M059J (cell line): ENCODE measurements at regions not wholly inside any gene's neighbourhood (a gene's known extent, or its start where the extent isn't known, plus 50 kb on each side); places are given as distances from the start of the nearest gene placed in this dataset.
"Not testable (repeated sequence)": the region's sequence is repeated elsewhere in the genome, so short reads cannot be mapped to it uniquely, and the experiment has no call there.

Experiments used
- DNase-seq: peaks from one replicate; pipeline ENCODE4 v3.0.0-alpha.2; 2012; ENCODE audit warnings: low read depth

- no peak for DNase-seq
These were observed 129.4 kb upstream of the RASA1 start for GRCh38 chr5:87138091-87138805.

GRCh38 chr5:87139795-87140194 is 127.9 kb upstream of the RASA1 start:
- no peak for DNase-seq

- DNase-seq = no peak
These were observed 126.1 kb upstream of the RASA1 start for GRCh38 chr5:87141544-87141943.

GRCh38 chr5:87145853-87146252 is 121.8 kb upstream of the RASA1 start:
- DNase-seq = not testable (repeated sequence)

- DNase-seq = peak; percentile 24
These were observed 120.2 kb upstream of the RASA1 start for GRCh38 chr5:87147441-87147840.

- no peak for DNase-seq
These were observed 117.1 kb upstream of the RASA1 start for GRCh38 chr5:87150630-87151029.

- peak; percentile 93 for DNase-seq
These were observed 116.1 kb upstream of the RASA1 start for GRCh38 chr5:87151547-87151946.

GRCh38 chr5:87152886-87153285 is 114.8 kb upstream of the RASA1 start:
- no peak for DNase-seq

GRCh38 chr5:87154191-87154590 is 113.5 kb upstream of the RASA1 start:
- DNase-seq = peak; percentile 46

- DNase-seq = no peak
These were observed 112.6 kb upstream of the RASA1 start for GRCh38 chr5:87155106-87155505.

- DNase-seq = peak; percentile 50
These were observed 111.1 kb upstream of the RASA1 start for GRCh38 chr5:87156631-87157030.

- peak; percentile 3 for DNase-seq
These were observed 103.3 kb upstream of the RASA1 start for GRCh38 chr5:87164409-87164808.

GRCh38 chr5:87169300-87169991 is 98.2 kb upstream of the RASA1 start:
- DNase-seq = peak; percentile 48

- DNase-seq = no peak
These were observed 96.9 kb upstream of the RASA1 start for GRCh38 chr5:87170799-87171198.

GRCh38 chr5:87182649-87183048 is 85.0 kb upstream of the RASA1 start:
- no peak for DNase-seq

GRCh38 chr5:87183896-87184295 is 83.8 kb upstream of the RASA1 start:
- DNase-seq = no peak

- DNase-seq = no peak
These were observed 83.1 kb upstream of the RASA1 start for GRCh38 chr5:87184605-87185004.

- peak; percentile 23 for DNase-seq
These were observed 81.8 kb upstream of the RASA1 start for GRCh38 chr5:87185838-87186237.

GRCh38 chr5:87188391-87188790 is 79.3 kb upstream of the RASA1 start:
- DNase-seq = no peak

GRCh38 chr5:87190041-87190440 is 77.6 kb upstream of the RASA1 start:
- DNase-seq = no peak

- DNase-seq = no peak
These were observed 77.0 kb upstream of the RASA1 start for GRCh38 chr5:87190687-87191086.

- no peak for DNase-seq
These were observed 76.0 kb upstream of the RASA1 start for GRCh38 chr5:87191645-87192044.

GRCh38 chr5:87195104-87195591 is 72.5 kb upstream of the RASA1 start:
- peak; percentile 55 for DNase-seq
